SH-SY5Y (cell line): ENCODE measurements at regions not wholly inside any gene's neighbourhood (a gene's known extent, or its start where the extent isn't known, plus 50 kb on each side); places are given as distances from the start of the nearest gene placed in this dataset.

Experiments used
- GATA2 ChIP-seq: IDR thresholded peaks from 2 replicates; pipeline ENCODE4 v1.6.1; 2011; ENCODE audit warnings: mild to moderate bottlenecking, low read depth, low read length
- GATA3 ChIP-seq: IDR thresholded peaks from 2 replicates; pipeline ENCODE4 v1.6.1; 2011; ENCODE audit warnings: low read depth, mild to moderate bottlenecking, low read length, moderate library complexity

- TF ChIP-seq GATA2 (no peak), GATA3 (no peak)
These were observed 276.7 kb upstream of the SRRM4 start for GRCh38 chr12:118704527-118705241.
